Mesothelial cell of epicardium (in vitro differentiated cells): ENCODE measurements at regions not wholly inside any gene's neighbourhood (a gene's known extent, or its start where the extent isn't known, plus 50 kb on each side); places are given as distances from the start of the nearest gene placed in this dataset.

Experiments used
- DNase-seq, 2 experiments: peaks; one replicate each; pipeline ENCODE4 v3.0.0; 2021; ENCODE audit warnings: low spot score in 2 of 2; ENCODE audit not compliant: unreplicated experiment in 2 of 2
- H3K27ac Mint-ChIP-seq: 2 replicates; pipeline ENCODE4 v1.8.0; 2021; ENCODE audit warnings: mixed read lengths
- H3K27me3 Mint-ChIP-seq: 2 replicates; pipeline ENCODE4 v1.8.0; 2021; ENCODE audit warnings: low read depth, mixed read lengths
- H3K36me3 Mint-ChIP-seq: 2 replicates; pipeline ENCODE4 v1.8.0; 2021; ENCODE audit warnings: mixed read lengths
- H3K4me1 Mint-ChIP-seq: 2 replicates; pipeline ENCODE4 v1.8.0; 2021; ENCODE audit warnings: mixed read lengths
- H3K4me3 Mint-ChIP-seq: 2 replicates; pipeline ENCODE4 v1.8.0; 2021; ENCODE audit warnings: mild to moderate bottlenecking, moderate library complexity, mixed read lengths
- H3K9me3 Mint-ChIP-seq: 2 replicates; pipeline ENCODE4 v1.8.0; 2021; ENCODE audit warnings: mixed read lengths
- TF ChIP-seq, protein P1 (sequence below): fragments of 200-600 bp; sonication (generic); IDR thresholded peaks from one replicate; pipeline ENCODE4 v1.5.0; 2021; ENCODE audit warnings: antibody characterized with exemption; ENCODE audit not compliant: unreplicated experiment

DNA sequence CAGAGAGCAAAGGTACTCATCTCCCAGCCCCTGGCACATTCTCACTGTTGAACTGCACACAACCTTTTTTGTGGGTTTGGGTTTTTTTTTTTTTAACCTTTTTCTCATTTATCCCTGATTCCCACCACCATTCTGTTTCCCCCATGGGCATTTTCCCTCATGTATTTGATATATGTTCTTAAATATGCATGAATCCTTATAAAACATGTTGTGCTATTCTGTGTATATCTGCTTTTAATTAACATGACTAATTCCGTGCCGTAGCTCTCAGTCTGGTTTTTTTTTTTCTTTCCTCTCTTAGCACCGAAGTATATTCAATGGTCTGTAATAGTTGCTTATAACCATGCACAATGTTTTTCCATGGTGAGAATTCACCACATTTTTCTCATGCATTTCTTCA, 204.5 kb downstream of the RGS3 start:
- Mint-ChIP-seq H3K27me3 (peaks cover 5% of the 10 kb centered on the region), H3K36me3 (no peaks in the 10 kb centered on the region), H3K4me1 (peaks cover 7% of the 10 kb centered on the region), H3K9me3 (no peaks in the 10 kb centered on the region), H3K27ac (peak overlapping the region; percentile 55), H3K4me3 (no peak overlapping the region)
- DNase-seq = no peak
- TF ChIP-seq, protein P1, sequence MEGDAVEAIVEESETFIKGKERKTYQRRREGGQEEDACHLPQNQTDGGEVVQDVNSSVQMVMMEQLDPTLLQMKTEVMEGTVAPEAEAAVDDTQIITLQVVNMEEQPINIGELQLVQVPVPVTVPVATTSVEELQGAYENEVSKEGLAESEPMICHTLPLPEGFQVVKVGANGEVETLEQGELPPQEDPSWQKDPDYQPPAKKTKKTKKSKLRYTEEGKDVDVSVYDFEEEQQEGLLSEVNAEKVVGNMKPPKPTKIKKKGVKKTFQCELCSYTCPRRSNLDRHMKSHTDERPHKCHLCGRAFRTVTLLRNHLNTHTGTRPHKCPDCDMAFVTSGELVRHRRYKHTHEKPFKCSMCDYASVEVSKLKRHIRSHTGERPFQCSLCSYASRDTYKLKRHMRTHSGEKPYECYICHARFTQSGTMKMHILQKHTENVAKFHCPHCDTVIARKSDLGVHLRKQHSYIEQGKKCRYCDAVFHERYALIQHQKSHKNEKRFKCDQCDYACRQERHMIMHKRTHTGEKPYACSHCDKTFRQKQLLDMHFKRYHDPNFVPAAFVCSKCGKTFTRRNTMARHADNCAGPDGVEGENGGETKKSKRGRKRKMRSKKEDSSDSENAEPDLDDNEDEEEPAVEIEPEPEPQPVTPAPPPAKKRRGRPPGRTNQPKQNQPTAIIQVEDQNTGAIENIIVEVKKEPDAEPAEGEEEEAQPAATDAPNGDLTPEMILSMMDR = no peak

DNA sequence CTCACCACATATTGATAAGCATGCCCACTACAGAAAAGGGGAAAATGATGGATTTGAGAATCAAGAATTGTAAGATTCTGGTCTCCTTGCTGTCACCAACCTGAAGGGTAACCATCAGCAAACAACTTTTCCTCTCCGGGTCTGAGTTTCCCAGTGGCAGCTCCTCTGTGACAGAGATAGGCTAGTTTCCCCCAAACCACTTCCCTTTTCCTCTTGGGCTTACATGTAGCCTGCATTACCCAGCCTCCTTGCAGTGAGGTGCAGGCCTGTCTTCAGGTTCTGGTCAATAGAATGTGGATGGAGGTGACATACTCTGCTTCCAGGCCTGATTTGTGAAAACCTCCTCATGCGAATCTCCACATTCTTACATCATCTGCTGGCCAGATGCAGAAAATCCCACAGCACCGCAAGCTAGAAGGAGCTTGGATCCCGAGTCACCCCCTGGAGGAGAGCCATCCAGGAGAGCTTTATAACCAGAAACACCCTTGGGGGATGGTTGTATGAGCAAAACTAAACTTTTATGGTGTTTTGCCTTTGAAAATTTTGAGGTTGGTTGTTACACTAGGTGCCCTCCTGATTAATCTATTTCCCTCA, 206.1 kb downstream of the RGS3 start:
- no peaks in the 10 kb centered on the region for H3K9me3 Mint-ChIP-seq
- H3K36me3 Mint-ChIP-seq = no peaks in the 10 kb centered on the region
- peaks cover 7% of the 10 kb centered on the region for H3K4me1 Mint-ChIP-seq
- no peak overlapping the region for H3K27ac Mint-ChIP-seq
- peaks cover 7% of the 10 kb centered on the region for H3K27me3 Mint-ChIP-seq
- H3K4me3 Mint-ChIP-seq = no peak overlapping the region
- TF ChIP-seq, protein P1 = no peak
- no peak for DNase-seq

DNA sequence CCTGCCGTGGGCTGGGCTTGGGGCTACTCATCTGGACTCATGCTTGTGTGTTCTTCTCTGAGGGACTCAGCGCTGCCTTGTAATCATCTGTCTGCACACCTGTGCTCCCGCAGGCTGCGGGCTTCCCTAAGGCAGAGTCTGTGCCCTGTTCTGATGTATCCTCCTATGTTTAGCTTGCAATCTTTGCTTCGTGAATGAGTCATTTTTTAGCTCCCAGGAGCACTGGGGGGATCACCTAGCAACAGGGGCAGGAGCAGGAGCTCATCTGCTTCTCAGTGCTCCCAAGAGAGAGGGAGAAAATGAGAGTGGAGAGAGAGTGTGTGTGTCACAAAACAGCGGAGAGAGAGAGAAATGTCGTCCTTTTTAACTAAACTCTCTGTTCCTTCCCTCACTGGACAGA, 202.4 kb upstream of the ZNF618 start:
- Mint-ChIP-seq H3K27me3 (peaks cover 37% of the 10 kb centered on the region), H3K4me1 (no peaks in the 10 kb centered on the region), H3K4me3 (no peak overlapping the region), H3K27ac (no peak overlapping the region), H3K36me3 (no peaks in the 10 kb centered on the region), H3K9me3 (no peaks in the 10 kb centered on the region)
- DNase-seq = no peak
- TF ChIP-seq, protein P1 = no peak

DNA sequence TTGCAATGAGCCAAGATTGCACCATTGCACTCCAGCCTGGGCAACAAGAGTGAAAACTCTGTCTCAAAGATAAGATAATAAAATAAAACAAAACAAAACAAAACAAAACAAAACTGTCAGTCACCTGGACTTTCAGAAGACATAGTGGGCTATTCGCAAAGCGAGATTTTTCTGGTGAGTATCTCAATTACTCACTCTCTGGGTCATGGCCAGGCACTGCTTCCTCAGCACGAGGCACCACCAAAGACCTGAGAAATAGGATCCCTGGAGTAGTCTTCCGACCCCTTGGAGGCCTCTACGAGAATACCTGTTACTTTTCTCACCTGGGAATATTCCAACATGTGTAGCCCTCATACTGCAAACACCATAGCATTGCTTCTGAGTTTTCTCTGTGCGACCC, 201.7 kb upstream of the ZNF618 start:
- DNase-seq = no peak
- no peaks in the 10 kb centered on the region for H3K36me3 Mint-ChIP-seq

DNA sequence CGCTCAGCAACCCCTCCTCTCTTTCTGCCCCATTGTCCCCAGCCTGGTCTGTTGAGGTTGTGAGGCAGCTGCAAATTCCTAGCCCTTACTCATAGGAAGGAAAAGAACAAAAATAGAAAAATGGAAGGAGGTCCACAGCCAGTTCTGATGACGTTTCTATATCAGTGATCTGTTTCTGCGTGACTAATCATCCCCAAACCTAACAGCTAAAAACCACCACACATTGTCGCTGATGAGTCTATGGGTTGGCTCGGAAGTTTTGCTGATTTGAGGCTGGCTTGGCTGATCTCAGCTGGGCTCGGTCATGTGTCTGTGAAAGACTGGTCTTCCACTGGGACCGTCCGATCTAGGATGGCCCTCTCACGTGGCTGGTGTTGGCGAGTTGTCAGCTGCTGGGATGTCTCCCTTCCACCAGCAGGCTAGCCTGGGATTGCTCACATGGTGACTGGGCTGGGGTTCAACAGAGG, 200.6 kb upstream of the ZNF618 start:
- Mint-ChIP-seq H3K4me1 (peaks cover 5% of the 10 kb centered on the region), H3K4me3 (no peak overlapping the region), H3K27ac (no peak overlapping the region), H3K27me3 (peaks cover 41% of the 10 kb centered on the region), H3K36me3 (no peaks in the 10 kb centered on the region), H3K9me3 (no peaks in the 10 kb centered on the region)
- DNase-seq = no peak
- TF ChIP-seq, protein P1 = no peak

More for the DNA sequence above, 201.7 kb upstream of the ZNF618 start:
- Mint-ChIP-seq H3K9me3 (no peaks in the 10 kb centered on the region), H3K4me1 (no peaks in the 10 kb centered on the region), H3K4me3 (no peak overlapping the region), H3K27me3 (peaks cover 40% of the 10 kb centered on the region), H3K27ac (no peak overlapping the region)
- TF ChIP-seq, protein P1 = no peak

DNA sequence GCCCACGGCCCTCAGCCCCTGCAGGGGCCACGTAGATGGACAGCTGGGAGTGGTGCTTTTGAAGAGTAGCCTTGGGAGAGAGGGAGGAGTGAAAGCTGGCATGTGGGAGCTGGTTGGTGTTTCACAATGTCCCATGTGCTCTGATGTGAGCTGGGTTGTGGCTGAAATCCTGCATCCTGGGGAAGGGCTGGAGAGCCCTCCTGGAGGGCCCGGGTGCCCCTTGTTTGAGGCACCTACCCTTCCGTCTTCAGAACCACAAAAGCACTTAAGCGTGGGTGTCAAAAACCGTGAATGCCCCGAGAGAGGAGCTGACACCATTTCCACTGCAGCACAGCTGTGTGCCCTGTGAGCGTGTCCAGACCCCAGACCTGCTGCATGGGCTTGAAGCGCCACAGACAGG, 199.1 kb upstream of the ZNF618 start:
- no peak for DNase-seq
- Mint-ChIP-seq H3K4me3 (no peak overlapping the region), H3K9me3 (no peaks in the 10 kb centered on the region), H3K27ac (no peak overlapping the region), H3K4me1 (peaks cover 6% of the 10 kb centered on the region), H3K36me3 (no peaks in the 10 kb centered on the region), H3K27me3 (peaks cover 40% of the 10 kb centered on the region)
- TF ChIP-seq, protein P1 = no peak
